Adrenal gland (tissue), 5 donors: ENCODE measurements at regions not wholly inside any gene's neighbourhood (a gene's known extent, or its start where the extent isn't known, plus 50 kb on each side); places are given as distances from the start of the nearest gene placed in this dataset.

Experiments
- POLR2A ChIP-seq, 2 donors: fragments of 450-650 bp; IDR thresholded peaks; one replicate each; pipeline ENCODE4 v1.6.1; 2017; ENCODE audit warnings: antibody characterized with exemption in 2 of 2, mild to moderate bottlenecking in 2 of 2, moderate library complexity in 1 of 2
- TF ChIP-seq, protein P1 (sequence below), 6 experiments: fragments of 450-650 bp in 4 of 6; fragments of 200-600 bp in 2 of 6; sonication (generic) in 1 of 6; IDR thresholded peaks; 1 replicate in 5 of 6; 2 replicates in 1 of 6; pipeline versions ENCODE4 v1.5.1 to v1.8.0; 2016 to 2021; ENCODE audit warnings: antibody characterized with exemption in 6 of 6, mild to moderate bottlenecking in 2 of 6, moderate library complexity in 1 of 6
- donor health status: DM: no; HTN: no; CAD: no.

DNA sequence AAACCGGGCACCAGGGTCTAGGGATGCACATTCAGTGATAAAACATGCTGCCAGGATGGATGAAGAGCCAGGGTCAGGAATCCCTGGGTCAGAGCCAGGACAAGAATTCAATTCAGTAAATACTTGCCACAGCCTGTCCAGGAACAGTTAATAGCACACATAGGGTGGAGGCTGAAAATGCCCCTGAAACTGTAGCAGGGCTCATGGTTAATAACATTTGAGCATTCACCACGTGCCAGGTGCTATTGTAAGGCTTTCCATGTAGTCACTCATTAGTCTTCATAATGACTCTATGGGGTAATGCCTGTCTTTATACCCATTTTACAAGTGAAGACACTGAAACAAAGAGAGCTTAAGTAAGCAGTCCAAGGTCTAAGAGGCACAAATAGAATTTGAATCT is 296.3 kb downstream of the LRFN2 start:
- TF ChIP-seq, protein P1, sequence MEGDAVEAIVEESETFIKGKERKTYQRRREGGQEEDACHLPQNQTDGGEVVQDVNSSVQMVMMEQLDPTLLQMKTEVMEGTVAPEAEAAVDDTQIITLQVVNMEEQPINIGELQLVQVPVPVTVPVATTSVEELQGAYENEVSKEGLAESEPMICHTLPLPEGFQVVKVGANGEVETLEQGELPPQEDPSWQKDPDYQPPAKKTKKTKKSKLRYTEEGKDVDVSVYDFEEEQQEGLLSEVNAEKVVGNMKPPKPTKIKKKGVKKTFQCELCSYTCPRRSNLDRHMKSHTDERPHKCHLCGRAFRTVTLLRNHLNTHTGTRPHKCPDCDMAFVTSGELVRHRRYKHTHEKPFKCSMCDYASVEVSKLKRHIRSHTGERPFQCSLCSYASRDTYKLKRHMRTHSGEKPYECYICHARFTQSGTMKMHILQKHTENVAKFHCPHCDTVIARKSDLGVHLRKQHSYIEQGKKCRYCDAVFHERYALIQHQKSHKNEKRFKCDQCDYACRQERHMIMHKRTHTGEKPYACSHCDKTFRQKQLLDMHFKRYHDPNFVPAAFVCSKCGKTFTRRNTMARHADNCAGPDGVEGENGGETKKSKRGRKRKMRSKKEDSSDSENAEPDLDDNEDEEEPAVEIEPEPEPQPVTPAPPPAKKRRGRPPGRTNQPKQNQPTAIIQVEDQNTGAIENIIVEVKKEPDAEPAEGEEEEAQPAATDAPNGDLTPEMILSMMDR (IDR thresholded peaks at IDR 0.05) = no peak
- TF ChIP-seq POLR2A (IDR thresholded peaks at IDR 0.05) = no peak
